Body of pancreas (tissue), 4 donors: ENCODE measurements at regions not wholly inside any gene's neighbourhood (a gene's known extent, or its start where the extent isn't known, plus 50 kb on each side); places are given as distances from the start of the nearest gene placed in this dataset.

Experiments
- ATAC-seq: fragments of 150-250 bp; one replicate; pipeline ENCODE4 v1.9.1; 2016
- DNase-seq, 4 donors: peaks; one replicate each; pipeline ENCODE4 v3.0.0-alpha.2; 2019
- H3K27ac ChIP-seq, 4 donors: fragments of 200-600 bp; sonication (generic); 1 replicate in 3 of 4; 2 replicates in 1 of 4; pipeline versions ENCODE4 v1.5.1 to v1.6.1; 2016 to 2019; ENCODE audit warnings: mild to moderate bottlenecking in 1 of 4, mixed read lengths in 1 of 4, moderate library complexity in 1 of 4
- H3K27me3 ChIP-seq, 2 donors: fragments of 200-600 bp; sonication (generic); one replicate each; pipeline ENCODE4 v1.6.0; 2016; ENCODE audit warnings: mild to moderate bottlenecking in 1 of 2
- H3K36me3 ChIP-seq, 2 donors: fragments of 200-600 bp; sonication (generic); replicated peaks in 1 of 2; 2 replicates each; pipeline ENCODE4 v1.5.1; 2016; ENCODE audit warnings: low read depth in 2 of 2; ENCODE audit not compliant: insufficient read depth in 1 of 2
- H3K4me1 ChIP-seq: fragments of 200-600 bp; sonication (generic); one replicate; pipeline ENCODE4 v1.6.0; 2016
- H3K4me3 ChIP-seq, 2 donors: fragments of 200-600 bp; sonication (generic); 1 replicate in 1 of 2; 2 replicates in 1 of 2; pipeline ENCODE4 v1.5.1; 2016 to 2019
- H3K9me3 ChIP-seq, 3 donors: fragments of 200-600 bp; sonication (generic); 1 replicate in 2 of 3; 2 replicates in 1 of 3; pipeline ENCODE4 v1.5.1; 2016
- CTCF ChIP-seq, 7 experiments: fragments of 450-650 bp in 4 of 7; fragments of 200-600 bp in 3 of 7; sonication (generic) in 3 of 7; IDR thresholded peaks; one replicate each; pipeline ENCODE4 v1.5.1; 2016 to 2019; ENCODE audit warnings: antibody characterized with exemption in 7 of 7
- POLR2A ChIP-seq, 3 donors: fragments of 450-650 bp; IDR thresholded peaks; one replicate each; pipeline ENCODE4 v1.6.1; 2016; ENCODE audit warnings: antibody characterized with exemption in 3 of 3, mild to moderate bottlenecking in 2 of 3
- WGBS, 2 donors: methylation state at CpG; one replicate each; pipeline ENCODE4 v1.1.5; 2017; 5-methylcytosine and 5-hydroxymethylcytosine counted together
- intact Hi-C: fragments of 100-400 bp; cut with DNase I; formaldehyde crosslinking; loops from one replicate; pipeline ENCODE4 v1.15.1; 2023

- TF ChIP-seq CTCF (IDR thresholded peaks at IDR 0.05) (peak; percentile 20 to 57 (median 39)), POLR2A (IDR thresholded peaks at IDR 0.05) (no peak)
- intact Hi-C loops, result no loop called here
- 31 to 39% methylated on average over 16 to 17 of the region's 17 CpGs for WGBS, 2 donors
- DNase-seq (peak; percentile 43 to 66 (median 51)), ATAC-seq (peak; percentile 74)
- no peaks in the 10 kb centered on the region for H3K36me3 ChIP-seq
- H3K4me3 ChIP-seq, result no peak overlapping the region
- no peaks in the 10 kb centered on the region for H3K9me3 ChIP-seq
- H3K4me1 ChIP-seq, result no peaks in the 10 kb centered on the region
- no peak overlapping the region for H3K27ac ChIP-seq
- H3K27me3 ChIP-seq, result no peaks in the 10 kb centered on the region
Measured at GRCh38 chr4:89640620-89641366, 196.2 kb downstream of the SNCA start.

- intact Hi-C loops, result no loop called here
- Histone ChIP-seq H3K27me3 (no peaks in the 10 kb centered on the region), H3K9me3 (no peaks in the 10 kb centered on the region), H3K36me3 (no peaks in the 10 kb centered on the region), H3K4me3 (no peak overlapping the region), H3K4me1 (no peaks in the 10 kb centered on the region), H3K27ac (no peak overlapping the region)
- ATAC-seq, result no peak
- 72 to 76% methylated on average over 2 of the region's 2 CpGs for WGBS, 2 donors
- no peak for DNase-seq
- TF ChIP-seq POLR2A (IDR thresholded peaks at IDR 0.05), result no peak
- TF ChIP-seq CTCF (IDR thresholded peaks at IDR 0.05), result no peak
Measured at GRCh38 chr4:89639395-89639794, 197.6 kb downstream of the SNCA start.

GRCh38 chr4:89625599-89626293 is 211.2 kb downstream of the SNCA start:
- no peaks in the 10 kb centered on the region for H3K4me1 ChIP-seq
- intact Hi-C loops, result no loop called here
- no peak overlapping the region for H3K27ac ChIP-seq
- no peak for DNase-seq
- no peak overlapping the region for H3K4me3 ChIP-seq
- H3K9me3 ChIP-seq, result no peaks in the 10 kb centered on the region
- ATAC-seq, result no peak
- H3K27me3 ChIP-seq, result no peaks in the 10 kb centered on the region
- 60 to 71% methylated on average over 1 of the region's 1 CpG for whole genome bisulfite sequencing, 2 donors
- TF ChIP-seq CTCF (IDR thresholded peaks at IDR 0.05), result no peak
- TF ChIP-seq POLR2A (IDR thresholded peaks at IDR 0.05), result no peak
- H3K36me3 ChIP-seq, result no peaks in the 10 kb centered on the region

- 57 to 79% methylated on average over 1 of the region's 1 CpG for WGBS, 2 donors
- intact Hi-C loops, result no loop called here
- no peak overlapping the region for H3K4me3 ChIP-seq
- H3K4me1 ChIP-seq, result no peaks in the 10 kb centered on the region
- H3K9me3 ChIP-seq, result no peaks in the 10 kb centered on the region
- ATAC-seq (no peak), DNase-seq (no peak)
- TF ChIP-seq CTCF (IDR thresholded peaks at IDR 0.05) (no peak), POLR2A (IDR thresholded peaks at IDR 0.05) (no peak)
- H3K27me3 ChIP-seq, result no peaks in the 10 kb centered on the region
- H3K27ac ChIP-seq, result no peak overlapping the region
- H3K36me3 ChIP-seq, result no peaks in the 10 kb centered on the region
Measured at GRCh38 chr4:89619206-89619962, 217.6 kb downstream of the SNCA start.
